Thoracic aorta (tissue), 2 donors: ENCODE measurements at regions not wholly inside any gene's neighbourhood (a gene's known extent, or its start where the extent isn't known, plus 50 kb on each side); places are given as distances from the start of the nearest gene placed in this dataset.
"Not testable (repeated sequence)": the region's sequence is repeated elsewhere in the genome, so short reads cannot be mapped to it uniquely, and the experiment has no call there.

Experiments used
- ATAC-seq: fragments of 150-250 bp; one replicate; pipeline ENCODE4 v1.8.0; 2017; ENCODE audit warnings: low read depth; ENCODE audit not compliant: insufficient number of reproducible peaks, low FRiP score
- DNase-seq: peaks from one replicate; pipeline ENCODE4 v3.0.0-alpha.2; 2020; ENCODE audit warnings: low spot score
- H3K27ac ChIP-seq, 2 donors: fragments of 200-600 bp; sonication (generic); 1 replicate in 1 of 2; 2 replicates in 1 of 2; pipeline ENCODE4 v1.5.1; 2016; ENCODE audit warnings: mild to moderate bottlenecking in 2 of 2, moderate library complexity in 2 of 2
- H3K27me3 ChIP-seq: fragments of 200-600 bp; sonication (generic); replicated peaks from 2 replicates; pipeline ENCODE4 v1.6.0; 2016; ENCODE audit warnings: mild to moderate bottlenecking; ENCODE audit not compliant: insufficient read depth
- H3K36me3 ChIP-seq: fragments of 200-600 bp; sonication (generic); one replicate; pipeline ENCODE4 v1.5.1; 2016
- H3K4me1 ChIP-seq, 2 donors: fragments of 200-600 bp; sonication (generic); 1 replicate in 1 of 2; 2 replicates in 1 of 2; pipeline versions ENCODE4 v1.5.1 to v1.6.0; 2016; ENCODE audit warnings: low read depth in 2 of 2, mild to moderate bottlenecking in 1 of 2; ENCODE audit not compliant: control insufficient read depth in 1 of 2
- H3K4me3 ChIP-seq: fragments of 200-600 bp; sonication (generic); 2 replicates; pipeline ENCODE4 v1.5.1; 2016; ENCODE audit warnings: mild to moderate bottlenecking
- H3K9me3 ChIP-seq: fragments of 200-600 bp; sonication (generic); 2 replicates; pipeline ENCODE4 v1.5.1; 2016
- TF ChIP-seq, protein P1 (sequence below): fragments of 200-600 bp; sonication (generic); IDR thresholded peaks from one replicate; pipeline ENCODE4 v1.5.1; 2019; ENCODE audit warnings: antibody characterized with exemption

DNA sequence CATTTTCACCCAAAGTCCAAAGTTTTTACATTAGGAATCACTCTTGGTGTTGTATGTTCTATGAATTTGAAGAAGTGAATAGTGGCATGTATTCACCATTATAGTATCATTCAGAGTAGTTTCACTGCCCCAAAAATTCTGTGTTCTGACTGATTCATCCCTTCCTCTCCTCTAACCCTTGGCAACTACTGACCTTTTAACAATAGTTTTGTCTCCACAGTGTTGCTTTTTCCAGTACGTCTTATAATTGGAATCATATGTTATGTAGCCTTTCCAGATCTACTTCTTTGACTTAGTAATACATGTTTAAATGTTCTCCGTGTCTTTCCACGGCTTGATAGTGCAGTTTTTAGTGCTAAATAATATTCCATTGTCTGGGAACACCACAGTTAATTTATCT is 379.0 kb upstream of the SGO1 start:
- no peaks in the 10 kb centered on the region for H3K9me3 ChIP-seq
- H3K27me3 ChIP-seq = no peaks in the 10 kb centered on the region
- no peaks in the 10 kb centered on the region for H3K4me1 ChIP-seq
- H3K4me3 ChIP-seq = no peak overlapping the region
- no peaks in the 10 kb centered on the region for H3K36me3 ChIP-seq
- no peak overlapping the region for H3K27ac ChIP-seq
- TF ChIP-seq, protein P1, sequence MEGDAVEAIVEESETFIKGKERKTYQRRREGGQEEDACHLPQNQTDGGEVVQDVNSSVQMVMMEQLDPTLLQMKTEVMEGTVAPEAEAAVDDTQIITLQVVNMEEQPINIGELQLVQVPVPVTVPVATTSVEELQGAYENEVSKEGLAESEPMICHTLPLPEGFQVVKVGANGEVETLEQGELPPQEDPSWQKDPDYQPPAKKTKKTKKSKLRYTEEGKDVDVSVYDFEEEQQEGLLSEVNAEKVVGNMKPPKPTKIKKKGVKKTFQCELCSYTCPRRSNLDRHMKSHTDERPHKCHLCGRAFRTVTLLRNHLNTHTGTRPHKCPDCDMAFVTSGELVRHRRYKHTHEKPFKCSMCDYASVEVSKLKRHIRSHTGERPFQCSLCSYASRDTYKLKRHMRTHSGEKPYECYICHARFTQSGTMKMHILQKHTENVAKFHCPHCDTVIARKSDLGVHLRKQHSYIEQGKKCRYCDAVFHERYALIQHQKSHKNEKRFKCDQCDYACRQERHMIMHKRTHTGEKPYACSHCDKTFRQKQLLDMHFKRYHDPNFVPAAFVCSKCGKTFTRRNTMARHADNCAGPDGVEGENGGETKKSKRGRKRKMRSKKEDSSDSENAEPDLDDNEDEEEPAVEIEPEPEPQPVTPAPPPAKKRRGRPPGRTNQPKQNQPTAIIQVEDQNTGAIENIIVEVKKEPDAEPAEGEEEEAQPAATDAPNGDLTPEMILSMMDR = no peak
- DNase-seq (no peak), ATAC-seq (no peak)

DNA sequence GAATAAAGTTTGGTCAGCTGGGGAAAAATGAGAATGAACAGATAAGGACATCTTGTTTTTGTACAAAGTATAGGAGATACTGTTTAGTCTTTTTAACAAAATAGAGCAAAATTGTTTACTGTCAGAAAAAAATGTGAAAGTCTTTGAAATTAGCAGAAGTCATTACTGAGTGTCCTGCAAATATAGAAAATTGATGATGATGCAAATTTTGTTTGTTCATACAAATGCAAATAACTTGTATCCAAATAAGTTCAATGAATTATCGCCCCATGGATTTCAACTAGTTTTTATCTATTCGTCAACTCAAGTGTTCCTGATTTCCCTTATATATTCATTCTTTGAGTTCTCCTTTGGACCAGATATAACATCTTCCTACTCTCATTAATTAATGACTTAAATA is 378.0 kb upstream of the SGO1 start:
- ATAC-seq (no peak), DNase-seq (no peak)
- no peaks in the 10 kb centered on the region for H3K4me1 ChIP-seq
- no peaks in the 10 kb centered on the region for H3K36me3 ChIP-seq
- no peak overlapping the region for H3K4me3 ChIP-seq
- no peaks in the 10 kb centered on the region for H3K27me3 ChIP-seq
- no peak overlapping the region for H3K27ac ChIP-seq
- TF ChIP-seq, protein P1 = no peak
- no peaks in the 10 kb centered on the region for H3K9me3 ChIP-seq

GRCh38 chr3:20563251-20563650 is 377.2 kb upstream of the SGO1 start:
- H3K4me3 ChIP-seq = no peak overlapping the region
- no peaks in the 10 kb centered on the region for H3K36me3 ChIP-seq
- TF ChIP-seq, protein P1 = no peak
- H3K4me1 ChIP-seq = no peaks in the 10 kb centered on the region
- no peaks in the 10 kb centered on the region for H3K27me3 ChIP-seq
- H3K27ac ChIP-seq = no peak overlapping the region
- ATAC-seq (no peak), DNase-seq (no peak)
- no peaks in the 10 kb centered on the region for H3K9me3 ChIP-seq

GRCh38 chr3:20561166-20561565 is 375.2 kb upstream of the SGO1 start:
- no peak overlapping the region for H3K27ac ChIP-seq
- ATAC-seq = no peak
- TF ChIP-seq, protein P1 = no peak
- no peaks in the 10 kb centered on the region for H3K9me3 ChIP-seq
- DNase-seq = no peak
- no peak overlapping the region for H3K4me3 ChIP-seq
- no peaks in the 10 kb centered on the region for H3K4me1 ChIP-seq
- H3K27me3 ChIP-seq = no peaks in the 10 kb centered on the region
- H3K36me3 ChIP-seq = no peaks in the 10 kb centered on the region

DNA sequence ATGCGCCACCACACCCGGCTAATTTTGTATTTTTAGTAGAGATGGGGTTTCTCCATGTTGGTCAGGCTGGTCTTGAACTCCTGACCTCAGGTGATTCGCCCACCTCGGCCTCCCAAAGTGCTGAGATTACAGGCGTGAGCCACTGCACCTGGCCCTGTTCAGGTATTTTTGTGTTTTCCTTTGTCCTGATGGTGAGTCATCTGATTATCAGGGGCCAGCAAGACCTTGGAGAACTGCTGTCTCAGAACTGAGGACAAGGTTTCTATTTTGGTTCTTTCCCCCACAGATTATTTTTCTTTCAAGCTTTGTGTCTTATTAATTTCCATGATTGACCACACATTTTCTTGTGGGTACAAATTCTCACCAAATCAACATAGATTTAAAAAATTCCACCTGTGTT is 374.4 kb upstream of the SGO1 start:
- not testable (repeated sequence) for H3K27me3 ChIP-seq, H3K4me1 ChIP-seq, DNase-seq, H3K4me3 ChIP-seq, ATAC-seq, H3K36me3 ChIP-seq, H3K27ac ChIP-seq, H3K9me3 ChIP-seq

- H3K27me3 ChIP-seq = no peaks in the 10 kb centered on the region
- H3K9me3 ChIP-seq = no peaks in the 10 kb centered on the region
- H3K4me3 ChIP-seq = no peak overlapping the region
- H3K27ac ChIP-seq = no peak overlapping the region
- no peaks in the 10 kb centered on the region for H3K4me1 ChIP-seq
- DNase-seq (no peak), ATAC-seq (no peak)
- no peaks in the 10 kb centered on the region for H3K36me3 ChIP-seq
- TF ChIP-seq, protein P1 = no peak
Measured at GRCh38 chr3:20558161-20558560, 372.2 kb upstream of the SGO1 start.
